PC-3 (cell line): ENCODE measurements at regions not wholly inside any gene's neighbourhood (a gene's known extent, or its start where the extent isn't known, plus 50 kb on each side); places are given as distances from the start of the nearest gene placed in this dataset.
"Not testable (repeated sequence)": the region's sequence is repeated elsewhere in the genome, so short reads cannot be mapped to it uniquely, and the experiment has no call there.

Experiments
- ATAC-seq: fragments of 200-7000 bp; cut with Tn5 transposase; 2 replicates; pipeline ENCODE4 v1.9.1; 2020; ENCODE audit warnings: mild to moderate bottlenecking, moderate library complexity
- BruUV-seq: library from RNA; stranded (reverse); fragments of 400-500 nt; replicated peaks from 2 replicates; lab custom pipeline; 2021; lab: Mats Ljungman, UMichigan
- CTCF ChIA-PET: fragments of 300-600 bp; sonication (Branson Sonifier 250); formaldehyde crosslinking; loops from one replicate; lab custom pipeline; 2022; ENCODE audit warnings: antibody characterized with exemption; lab: Charles Lee
- POLR2A ChIA-PET: fragments of 300-600 bp; sonication (Branson Sonifier 250); formaldehyde crosslinking; loops from one replicate; lab custom pipeline; 2022; ENCODE audit warnings: antibody characterized with exemption; ENCODE audit not compliant: unreplicated experiment; lab: Charles Lee
- DNase-seq: peaks from one replicate; pipeline ENCODE4 v3.0.0-alpha.2; 2015
- H2AFZ ChIP-seq: fragments of 300-600 bp; sonication (generic); 2 replicates; pipeline ENCODE4 v1.6.0; 2016; ENCODE audit warnings: antibody characterized with exemption, low read length
- H3F3A ChIP-seq: fragments of 300-600 bp; sonication (generic); one replicate; pipeline ENCODE4 v1.6.0; 2017; ENCODE audit warnings: antibody characterized with exemption, low read length, control low read depth, mild to moderate bottlenecking; ENCODE audit not compliant: unreplicated experiment
- H3K27ac ChIP-seq: fragments of 300-600 bp; sonication (generic); 2 replicates; pipeline ENCODE4 v1.5.1; 2016; ENCODE audit warnings: mild to moderate bottlenecking, low read length
- H3K27me3 ChIP-seq: fragments of 300-600 bp; sonication (generic); 2 replicates; pipeline ENCODE4 v1.6.1; 2016; ENCODE audit warnings: low read length, mixed read lengths
- H3K36me3 ChIP-seq: fragments of 300-600 bp; sonication (generic); 2 replicates; pipeline ENCODE4 v1.6.1; 2016; ENCODE audit warnings: low read depth, mixed run types, low read length, mixed read lengths
- H3K4me1 ChIP-seq: fragments of 300-600 bp; sonication (generic); 2 replicates; pipeline ENCODE4 v1.5.1; 2016; ENCODE audit warnings: low read length; ENCODE audit not compliant: insufficient read depth
- H3K4me2 ChIP-seq: fragments of 300-600 bp; sonication (generic); 2 replicates; pipeline ENCODE4 v1.6.0; 2016; ENCODE audit warnings: low read length
- H3K4me3 ChIP-seq: fragments of 300-600 bp; sonication (generic); 2 replicates; pipeline ENCODE4 v1.5.1; 2016; ENCODE audit warnings: mild to moderate bottlenecking, low read length, mixed read lengths
- H3K79me2 ChIP-seq: fragments of 300-600 bp; sonication (generic); 2 replicates; pipeline ENCODE4 v1.6.1; 2017; ENCODE audit warnings: low read length, mixed read lengths
- H3K9ac ChIP-seq: fragments of 300-600 bp; sonication (generic); 2 replicates; pipeline ENCODE4 v1.6.0; 2016; ENCODE audit warnings: mild to moderate bottlenecking, low read length
- H3K9me2 ChIP-seq: fragments of 300-600 bp; sonication (generic); replicated peaks from 2 replicates; pipeline ENCODE4 v1.6.1; 2016; ENCODE audit warnings: mixed run types, low read length, mixed read lengths
- H3K9me3 ChIP-seq: fragments of 300-600 bp; sonication (generic); 2 replicates; pipeline ENCODE4 v1.6.1; 2016; ENCODE audit warnings: low read length, mixed read lengths
- H4K20me1 ChIP-seq: fragments of 300-600 bp; sonication (generic); 2 replicates; pipeline ENCODE4 v1.6.1; 2016; ENCODE audit warnings: low read length, mixed read lengths
- EZH2 ChIP-seq: fragments of 300-600 bp; sonication (generic); IDR thresholded peaks from one replicate; pipeline ENCODE4 v1.6.1; 2017; ENCODE audit warnings: antibody characterized with exemption, mild to moderate bottlenecking, low read length; ENCODE audit not compliant: unreplicated experiment
- EZH2phosphoT487 ChIP-seq: fragments of 300-600 bp; sonication (generic); IDR thresholded peaks from 2 replicates; pipeline ENCODE4 v1.6.1; 2018; ENCODE audit warnings: mild to moderate bottlenecking, antibody characterized with exemption, low read length, borderline replicate concordance
- intact Hi-C: fragments of 100-400 bp; cut with micrococcal nuclease; formaldehyde crosslinking; loops from 2 replicates; pipeline ENCODE4 v1.9.0; 2023
- TF ChIP-seq, protein P1 (sequence below): fragments of 300-600 bp; sonication (generic); conservative IDR thresholded peaks from 2 replicates; pipeline ENCODE4 v1.5.1; 2017; ENCODE audit warnings: antibody characterized with exemption, low read depth, mild to moderate bottlenecking, low read length

GRCh38 chr17:53218723-53219122, 604.0 kb upstream of the KIF2B start:
- ChIA-PET POLR2A (no interaction called here), CTCF (no interaction called here)
- Histone ChIP-seq H3K9me2 (no peaks in the 10 kb centered on the region), H3K4me1 (no peaks in the 10 kb centered on the region), H3K9ac (no peak overlapping the region), H3K27ac (no peak overlapping the region), H3K27me3 (no peaks in the 10 kb centered on the region), H3K4me3 (no peak overlapping the region), H3K9me3 (peaks cover 17% of the 10 kb centered on the region; the same call in 1 of the 2 replicates), H2AFZ (no peak overlapping the region), H4K20me1 (no peaks in the 10 kb centered on the region), H3K79me2 (no peaks in the 10 kb centered on the region), H3F3A (no peaks in the 10 kb centered on the region), H3K36me3 (no peaks in the 10 kb centered on the region), H3K4me2 (no peak overlapping the region)
- TF ChIP-seq, protein P1, sequence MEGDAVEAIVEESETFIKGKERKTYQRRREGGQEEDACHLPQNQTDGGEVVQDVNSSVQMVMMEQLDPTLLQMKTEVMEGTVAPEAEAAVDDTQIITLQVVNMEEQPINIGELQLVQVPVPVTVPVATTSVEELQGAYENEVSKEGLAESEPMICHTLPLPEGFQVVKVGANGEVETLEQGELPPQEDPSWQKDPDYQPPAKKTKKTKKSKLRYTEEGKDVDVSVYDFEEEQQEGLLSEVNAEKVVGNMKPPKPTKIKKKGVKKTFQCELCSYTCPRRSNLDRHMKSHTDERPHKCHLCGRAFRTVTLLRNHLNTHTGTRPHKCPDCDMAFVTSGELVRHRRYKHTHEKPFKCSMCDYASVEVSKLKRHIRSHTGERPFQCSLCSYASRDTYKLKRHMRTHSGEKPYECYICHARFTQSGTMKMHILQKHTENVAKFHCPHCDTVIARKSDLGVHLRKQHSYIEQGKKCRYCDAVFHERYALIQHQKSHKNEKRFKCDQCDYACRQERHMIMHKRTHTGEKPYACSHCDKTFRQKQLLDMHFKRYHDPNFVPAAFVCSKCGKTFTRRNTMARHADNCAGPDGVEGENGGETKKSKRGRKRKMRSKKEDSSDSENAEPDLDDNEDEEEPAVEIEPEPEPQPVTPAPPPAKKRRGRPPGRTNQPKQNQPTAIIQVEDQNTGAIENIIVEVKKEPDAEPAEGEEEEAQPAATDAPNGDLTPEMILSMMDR: no peak
- TF ChIP-seq EZH2 (no peak), EZH2phosphoT487 (no peak)
- ATAC-seq: no peak
- BruUV-seq: no TSS peak
- DNase-seq: no peak
- intact Hi-C loops: no loop called here

- intact Hi-C loops: no loop called here
- Histone ChIP-seq H3K4me3 (no peak overlapping the region), H3K9me3 (peaks cover 18% of the 10 kb centered on the region; the same call in 1 of the 2 replicates), H3K4me1 (no peaks in the 10 kb centered on the region), H3K27ac (no peak overlapping the region), H3K9me2 (no peaks in the 10 kb centered on the region), H3K4me2 (no peak overlapping the region), H2AFZ (no peak overlapping the region), H4K20me1 (no peaks in the 10 kb centered on the region), H3K36me3 (no peaks in the 10 kb centered on the region), H3K27me3 (no peaks in the 10 kb centered on the region), H3F3A (no peaks in the 10 kb centered on the region), H3K9ac (no peak overlapping the region), H3K79me2 (no peaks in the 10 kb centered on the region)
- ATAC-seq (no peak), DNase-seq (peak; percentile 31)
- no TSS peak for BruUV-seq
- TF ChIP-seq EZH2phosphoT487 (no peak), EZH2 (no peak)
- TF ChIP-seq, protein P1: no peak
- ChIA-PET POLR2A (no interaction called here), CTCF (no interaction called here)
These were observed 605.4 kb upstream of the KIF2B start for GRCh38 chr17:53217311-53217710.

GRCh38 chr17:53208935-53209334, 613.8 kb upstream of the KIF2B start:
- peaks cover 14% of the 10 kb centered on the region; the same call in 1 of the 2 replicates for H3K9me3 ChIP-seq
- CTCF ChIA-PET, ATAC-seq, H2AFZ ChIP-seq, POLR2A ChIA-PET, H3K27me3 ChIP-seq, H3F3A ChIP-seq, H3K9me2 ChIP-seq, H3K27ac ChIP-seq, H3K4me2 ChIP-seq, BruUV-seq, intact Hi-C loops, H3K4me3 ChIP-seq, H3K4me1 ChIP-seq, DNase-seq, H4K20me1 ChIP-seq, H3K79me2 ChIP-seq, H3K9ac ChIP-seq, H3K36me3 ChIP-seq: not testable (repeated sequence)
